WTC11 (cell line): ENCODE measurements at regions not wholly inside any gene's neighbourhood (a gene's known extent, or its start where the extent isn't known, plus 50 kb on each side); places are given as distances from the start of the nearest gene placed in this dataset.

ENCODE experiments used
- ATAC-seq: fragments of 200-7000 bp; cut with Tn5 transposase; 2 replicates; pipeline ENCODE4 v1.10.0; 2021; ENCODE audit warnings: mild to moderate bottlenecking, moderate library complexity
- CTCF ChIA-PET: fragments of 300-600 bp; sonication (Branson Sonifier 250); formaldehyde crosslinking; loops from one replicate; lab custom pipeline; 2021; ENCODE audit warnings: antibody characterized with exemption; lab: Charles Lee
- POLR2A ChIA-PET: fragments of 350-600 bp; sonication (Branson Sonifier 250); formaldehyde crosslinking; loops from one replicate; lab custom pipeline; 2021; ENCODE audit warnings: antibody characterized with exemption; lab: Charles Lee
- DNase-seq: peaks from one replicate; pipeline ENCODE4 v3.0.0; 2021; ENCODE audit warnings: low spot score
- H3K27ac Mint-ChIP-seq: 2 replicates; pipeline ENCODE4 v1.8.0; 2021; ENCODE audit warnings: mixed read lengths
- H3K27me3 Mint-ChIP-seq: 2 replicates; pipeline ENCODE4 v1.8.0; 2021; ENCODE audit warnings: low read depth, mild to moderate bottlenecking, moderate library complexity, mixed read lengths
- H3K36me3 Mint-ChIP-seq: 2 replicates; pipeline ENCODE4 v1.8.0; 2021; ENCODE audit warnings: mixed read lengths
- H3K4me1 Mint-ChIP-seq: 2 replicates; pipeline ENCODE4 v1.8.0; 2022; ENCODE audit warnings: mixed read lengths
- H3K4me3 Mint-ChIP-seq: 2 replicates; pipeline ENCODE4 v1.8.0; 2021; ENCODE audit warnings: mild to moderate bottlenecking, moderate library complexity, mixed read lengths
- H3K9me3 Mint-ChIP-seq: 2 replicates; pipeline ENCODE4 v1.8.0; 2021; ENCODE audit warnings: mixed read lengths
- AR ChIP-seq: fragments of 250-450 bp; sonication (Bioruptor Pico); IDR thresholded peaks from 2 replicates; pipeline ENCODE4 v1.9.0; 2021; ENCODE audit warnings: mild to moderate bottlenecking
- ATF2 ChIP-seq: sonication (generic); formaldehyde crosslinking; IDR thresholded peaks from 2 replicates; pipeline ENCODE4 v1.8.1; 2022; ENCODE audit warnings: low read depth, missing genetic modification reagents, borderline replicate concordance
- CBFB ChIP-seq: sonication (generic); formaldehyde crosslinking; IDR thresholded peaks from 2 replicates; pipeline ENCODE4 v1.8.1; 2022; ENCODE audit warnings: mild to moderate bottlenecking, low read depth, missing genetic modification reagents
- CREM ChIP-seq: sonication (generic); formaldehyde crosslinking; IDR thresholded peaks from 2 replicates; pipeline ENCODE4 v1.8.1; 2022; ENCODE audit warnings: mild to moderate bottlenecking, missing genetic modification reagents, moderate library complexity
- EMX1 ChIP-seq: fragments of 250-450 bp; sonication (Bioruptor Pico); IDR thresholded peaks from 2 replicates; pipeline ENCODE4 v1.8.0; 2021; ENCODE audit warnings: mild to moderate bottlenecking
- ESRRA ChIP-seq: sonication (generic); formaldehyde crosslinking; IDR thresholded peaks from 2 replicates; pipeline ENCODE4 v1.8.1; 2022; ENCODE audit warnings: mild to moderate bottlenecking, missing genetic modification reagents, borderline replicate concordance
- ETV6 ChIP-seq: sonication (generic); formaldehyde crosslinking; IDR thresholded peaks from 2 replicates; pipeline ENCODE4 v1.8.1; 2022; ENCODE audit warnings: mild to moderate bottlenecking, missing genetic modification reagents
- FOXK1 ChIP-seq: sonication (generic); formaldehyde crosslinking; IDR thresholded peaks from 2 replicates; pipeline ENCODE4 v1.8.0; 2022; ENCODE audit warnings: mild to moderate bottlenecking, moderate library complexity, missing genetic modification reagents
- FOXP4 ChIP-seq: sonication (generic); formaldehyde crosslinking; IDR thresholded peaks from 2 replicates; pipeline ENCODE4 v1.8.0; 2022; ENCODE audit warnings: mild to moderate bottlenecking, missing genetic modification reagents
- HMGXB4 ChIP-seq: sonication (generic); formaldehyde crosslinking; IDR thresholded peaks from 2 replicates; pipeline ENCODE4 v1.8.1; 2023; ENCODE audit warnings: mild to moderate bottlenecking, moderate library complexity, missing genetic modification reagents
- KAT7 ChIP-seq: sonication (generic); formaldehyde crosslinking; IDR thresholded peaks from 2 replicates; pipeline ENCODE4 v1.8.1; 2023; ENCODE audit warnings: missing genetic modification reagents, mild to moderate bottlenecking, borderline replicate concordance
- NR2C2 ChIP-seq: sonication (generic); formaldehyde crosslinking; IDR thresholded peaks from 2 replicates; pipeline ENCODE4 v1.8.0; 2022; ENCODE audit warnings: mild to moderate bottlenecking, missing genetic modification reagents
- SOX15 ChIP-seq: fragments of 250-450 bp; sonication (Bioruptor Pico); IDR thresholded peaks from 2 replicates; pipeline ENCODE4 v1.9.0; 2021; ENCODE audit warnings: mild to moderate bottlenecking
- TCF7 ChIP-seq: sonication (generic); formaldehyde crosslinking; IDR thresholded peaks from 2 replicates; pipeline ENCODE4 v1.8.0; 2022; ENCODE audit warnings: mild to moderate bottlenecking, low read depth, missing genetic modification reagents, moderate library complexity
- ZNF423 ChIP-seq: fragments of 250-450 bp; sonication (Bioruptor Pico); IDR thresholded peaks from 2 replicates; pipeline ENCODE4 v2.1.2; 2022; ENCODE audit warnings: mild to moderate bottlenecking, moderate library complexity
- ZNF512 ChIP-seq: sonication (generic); formaldehyde crosslinking; IDR thresholded peaks from 2 replicates; pipeline ENCODE4 v1.8.1; 2022; ENCODE audit warnings: missing genetic modification reagents, borderline replicate concordance
- TF ChIP-seq, protein P1 (sequence below): fragments of 250-450 bp; sonication (Bioruptor Pico); IDR thresholded peaks from 2 replicates; pipeline ENCODE4 v1.9.0; 2021; ENCODE audit warnings: moderate library complexity, mild to moderate bottlenecking, inconsistent platforms, borderline replicate concordance
- TF ChIP-seq, protein P2 (sequence below): sonication (generic); formaldehyde crosslinking; conservative IDR thresholded peaks from 2 replicates; pipeline ENCODE4 v1.8.1; 2022; ENCODE audit warnings: mild to moderate bottlenecking, missing genetic modification reagents
- TF ChIP-seq, protein P3 (sequence below): sonication (generic); formaldehyde crosslinking; IDR thresholded peaks from 2 replicates; pipeline ENCODE4 v1.8.0; 2022; ENCODE audit warnings: mild to moderate bottlenecking, missing genetic modification reagents
- TF ChIP-seq, protein P4 (sequence below): sonication (generic); formaldehyde crosslinking; IDR thresholded peaks from 2 replicates; pipeline ENCODE4 v1.8.0; 2023; ENCODE audit warnings: mild to moderate bottlenecking, missing genetic modification reagents

- TF ChIP-seq, protein P1, sequence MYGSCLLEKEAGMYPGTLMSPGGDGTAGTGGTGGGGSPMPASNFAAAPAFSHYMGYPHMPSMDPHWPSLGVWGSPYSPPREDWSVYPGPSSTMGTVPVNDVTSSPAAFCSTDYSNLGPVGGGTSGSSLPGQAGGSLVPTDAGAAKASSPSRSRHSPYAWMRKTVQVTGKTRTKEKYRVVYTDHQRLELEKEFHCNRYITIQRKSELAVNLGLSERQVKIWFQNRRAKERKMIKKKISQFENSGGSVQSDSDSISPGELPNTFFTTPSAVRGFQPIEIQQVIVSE (CRISPR knock-in tag): no peak
- no peak for TF ChIP-seq NR2C2 (CRISPR knock-in tag)
- no peak for TF ChIP-seq ZNF512
- no peak for TF ChIP-seq ATF2
- no peak for TF ChIP-seq ESRRA
- no peak for TF ChIP-seq HMGXB4 (CRISPR knock-in tag)
Measured at GRCh38 chr10:63712717-63713115, 191.5 kb downstream of the REEP3 start (continued).

- peaks cover 73% of the 10 kb centered on the region for H3K4me1 Mint-ChIP-seq
Measured at GRCh38 chr10:63713191-63714144, 192.3 kb downstream of the REEP3 start.

More at GRCh38 chr10:63713191-63714144, 192.3 kb downstream of the REEP3 start:
- Mint-ChIP-seq H3K27ac (peak overlapping the region; percentile 98), H3K4me3 (peak overlapping the region; percentile 53), H3K27me3 (peaks cover 3% of the 10 kb centered on the region; the same call in 1 of the 2 replicates), H3K36me3 (no peaks in the 10 kb centered on the region), H3K9me3 (no peaks in the 10 kb centered on the region)
- ATAC-seq (peak; percentile 87), DNase-seq (peak; percentile 88)
- ChIA-PET POLR2A (interaction anchor here (0.7 to 1.2 kb wide), 5 partner anchors 42 to 85 kb away, joined by 3 to 8 read pairs (median 4); no protein-coding TSS in a partner anchor), CTCF (interaction anchor here (0.7 to 2.1 kb wide), 7 partner anchors 10 to 547 kb away, joined by 3 to 11 read pairs (median 7); no protein-coding TSS in a partner anchor)
- TF ChIP-seq FOXP4 (CRISPR knock-in tag) (peak; percentile 97), AR (no peak), SOX15 (CRISPR knock-in tag) (no peak), EMX1 (no peak), ETV6 (CRISPR knock-in tag) (peak; percentile 59; the same call in 1 of the 2 replicates), ZNF423 (CRISPR knock-in tag) (peak; percentile 94), CREM (CRISPR knock-in tag) (0 out of 2 replicates have a peak, but pooled peaks have one; percentile 60), FOXK1 (CRISPR knock-in tag) (peak; percentile 78), CBFB (CRISPR knock-in tag) (peak; percentile 71; the same call in 1 of the 2 replicates), TCF7 (no peak), KAT7 (CRISPR knock-in tag) (no peak)
- TF ChIP-seq, protein P2, sequence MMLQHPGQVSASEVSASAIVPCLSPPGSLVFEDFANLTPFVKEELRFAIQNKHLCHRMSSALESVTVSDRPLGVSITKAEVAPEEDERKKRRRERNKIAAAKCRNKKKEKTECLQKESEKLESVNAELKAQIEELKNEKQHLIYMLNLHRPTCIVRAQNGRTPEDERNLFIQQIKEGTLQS: no peak
- TF ChIP-seq, protein P3, sequence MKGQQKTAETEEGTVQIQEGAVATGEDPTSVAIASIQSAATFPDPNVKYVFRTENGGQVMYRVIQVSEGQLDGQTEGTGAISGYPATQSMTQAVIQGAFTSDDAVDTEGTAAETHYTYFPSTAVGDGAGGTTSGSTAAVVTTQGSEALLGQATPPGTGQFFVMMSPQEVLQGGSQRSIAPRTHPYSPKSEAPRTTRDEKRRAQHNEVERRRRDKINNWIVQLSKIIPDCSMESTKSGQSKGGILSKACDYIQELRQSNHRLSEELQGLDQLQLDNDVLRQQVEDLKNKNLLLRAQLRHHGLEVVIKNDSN (CRISPR knock-in tag): peak; percentile 25; the same call in 1 of the 2 replicates
- TF ChIP-seq, protein P4, sequence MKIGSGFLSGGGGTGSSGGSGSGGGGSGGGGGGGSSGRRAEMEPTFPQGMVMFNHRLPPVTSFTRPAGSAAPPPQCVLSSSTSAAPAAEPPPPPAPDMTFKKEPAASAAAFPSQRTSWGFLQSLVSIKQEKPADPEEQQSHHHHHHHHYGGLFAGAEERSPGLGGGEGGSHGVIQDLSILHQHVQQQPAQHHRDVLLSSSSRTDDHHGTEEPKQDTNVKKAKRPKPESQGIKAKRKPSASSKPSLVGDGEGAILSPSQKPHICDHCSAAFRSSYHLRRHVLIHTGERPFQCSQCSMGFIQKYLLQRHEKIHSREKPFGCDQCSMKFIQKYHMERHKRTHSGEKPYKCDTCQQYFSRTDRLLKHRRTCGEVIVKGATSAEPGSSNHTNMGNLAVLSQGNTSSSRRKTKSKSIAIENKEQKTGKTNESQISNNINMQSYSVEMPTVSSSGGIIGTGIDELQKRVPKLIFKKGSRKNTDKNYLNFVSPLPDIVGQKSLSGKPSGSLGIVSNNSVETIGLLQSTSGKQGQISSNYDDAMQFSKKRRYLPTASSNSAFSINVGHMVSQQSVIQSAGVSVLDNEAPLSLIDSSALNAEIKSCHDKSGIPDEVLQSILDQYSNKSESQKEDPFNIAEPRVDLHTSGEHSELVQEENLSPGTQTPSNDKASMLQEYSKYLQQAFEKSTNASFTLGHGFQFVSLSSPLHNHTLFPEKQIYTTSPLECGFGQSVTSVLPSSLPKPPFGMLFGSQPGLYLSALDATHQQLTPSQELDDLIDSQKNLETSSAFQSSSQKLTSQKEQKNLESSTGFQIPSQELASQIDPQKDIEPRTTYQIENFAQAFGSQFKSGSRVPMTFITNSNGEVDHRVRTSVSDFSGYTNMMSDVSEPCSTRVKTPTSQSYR (CRISPR knock-in tag): peak; percentile 89
